WTC11 (cell line): ENCODE measurements at regions not wholly inside any gene's neighbourhood (a gene's known extent, or its start where the extent isn't known, plus 50 kb on each side); places are given as distances from the start of the nearest gene placed in this dataset.

Experiments
- NFYB ChIP-seq: sonication (generic); formaldehyde crosslinking; conservative IDR thresholded peaks from 2 replicates; pipeline ENCODE4 v1.8.0; 2022; ENCODE audit warnings: low read depth, missing genetic modification reagents
- TF ChIP-seq, protein P1 (sequence below): fragments of 200-600 bp; IDR thresholded peaks from 2 replicates; pipeline ENCODE4 v1.8.0; 2022; ENCODE audit warnings: antibody characterized with exemption

DNA sequence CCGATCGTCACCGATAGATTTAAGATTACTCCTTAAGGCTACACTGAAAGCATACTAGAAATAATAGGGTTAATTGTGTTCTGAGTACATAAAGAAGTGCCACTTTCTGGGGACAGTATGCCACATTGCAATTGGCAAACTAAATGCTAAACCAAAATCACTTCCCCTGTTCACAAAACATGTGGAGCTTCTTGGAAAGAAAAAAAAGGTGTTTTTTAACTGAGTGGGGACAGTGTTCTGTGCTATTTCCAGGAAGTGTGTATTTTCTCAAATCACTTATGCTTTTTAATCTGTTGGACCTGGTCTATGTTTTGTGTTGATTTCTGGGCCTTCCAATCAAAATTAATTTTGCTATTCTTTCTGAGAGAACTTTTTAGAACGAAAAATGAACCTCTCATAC lies 149.3 kb upstream of the MPDZ start:
- TF ChIP-seq, protein P1, sequence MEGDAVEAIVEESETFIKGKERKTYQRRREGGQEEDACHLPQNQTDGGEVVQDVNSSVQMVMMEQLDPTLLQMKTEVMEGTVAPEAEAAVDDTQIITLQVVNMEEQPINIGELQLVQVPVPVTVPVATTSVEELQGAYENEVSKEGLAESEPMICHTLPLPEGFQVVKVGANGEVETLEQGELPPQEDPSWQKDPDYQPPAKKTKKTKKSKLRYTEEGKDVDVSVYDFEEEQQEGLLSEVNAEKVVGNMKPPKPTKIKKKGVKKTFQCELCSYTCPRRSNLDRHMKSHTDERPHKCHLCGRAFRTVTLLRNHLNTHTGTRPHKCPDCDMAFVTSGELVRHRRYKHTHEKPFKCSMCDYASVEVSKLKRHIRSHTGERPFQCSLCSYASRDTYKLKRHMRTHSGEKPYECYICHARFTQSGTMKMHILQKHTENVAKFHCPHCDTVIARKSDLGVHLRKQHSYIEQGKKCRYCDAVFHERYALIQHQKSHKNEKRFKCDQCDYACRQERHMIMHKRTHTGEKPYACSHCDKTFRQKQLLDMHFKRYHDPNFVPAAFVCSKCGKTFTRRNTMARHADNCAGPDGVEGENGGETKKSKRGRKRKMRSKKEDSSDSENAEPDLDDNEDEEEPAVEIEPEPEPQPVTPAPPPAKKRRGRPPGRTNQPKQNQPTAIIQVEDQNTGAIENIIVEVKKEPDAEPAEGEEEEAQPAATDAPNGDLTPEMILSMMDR: no peak
- TF ChIP-seq NFYB (CRISPR knock-in tag): no peak
